ENCODE measurements at regions not wholly inside any gene's neighbourhood (a gene's known extent, or its start where the extent isn't known, plus 50 kb on each side); places are given as distances from the start of the nearest gene placed in this dataset.

DNA sequence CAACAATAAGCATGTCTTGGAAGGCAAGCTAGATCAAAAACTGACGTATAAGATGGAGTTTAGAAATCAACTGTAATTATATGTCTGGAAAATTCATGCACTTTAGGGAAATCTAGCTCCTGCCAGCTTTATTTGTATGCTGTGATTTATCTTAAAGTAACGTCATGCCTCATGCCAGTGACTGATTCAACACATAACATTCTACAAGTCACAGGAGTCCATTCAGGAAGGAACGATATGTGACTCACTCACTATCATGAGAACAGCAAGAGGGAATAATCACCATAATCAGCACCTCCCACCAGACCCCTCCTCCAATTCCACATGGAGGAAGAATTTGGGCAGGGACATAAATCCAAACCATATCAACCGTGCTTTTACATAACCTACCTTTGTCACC, 682.4 kb upstream of the ADAMTS5 start:
- DNase-seq: no peak

GRCh38 chr21:27648560-27648959, 681.7 kb upstream of the ADAMTS5 start:
- no peak for DNase-seq

DNA sequence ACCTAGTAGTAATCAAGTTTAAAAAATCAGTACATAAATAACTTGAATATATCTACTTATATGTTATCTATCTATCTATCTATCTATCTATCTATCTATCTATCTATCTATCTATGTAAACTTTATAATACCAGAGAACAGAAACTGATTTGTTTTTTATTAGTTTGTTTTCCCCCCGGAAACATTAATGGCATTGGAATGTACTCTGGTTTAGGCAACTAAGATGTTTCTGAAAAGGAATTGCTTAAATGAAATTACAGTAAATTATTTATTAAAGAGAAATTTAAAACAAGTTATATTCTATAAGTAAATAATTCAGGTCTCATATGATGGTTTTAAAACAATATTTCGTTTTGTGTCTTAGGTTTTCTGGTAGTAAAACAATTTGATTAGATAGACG, 681.0 kb upstream of the ADAMTS5 start:
- no peak for DNase-seq

DNA sequence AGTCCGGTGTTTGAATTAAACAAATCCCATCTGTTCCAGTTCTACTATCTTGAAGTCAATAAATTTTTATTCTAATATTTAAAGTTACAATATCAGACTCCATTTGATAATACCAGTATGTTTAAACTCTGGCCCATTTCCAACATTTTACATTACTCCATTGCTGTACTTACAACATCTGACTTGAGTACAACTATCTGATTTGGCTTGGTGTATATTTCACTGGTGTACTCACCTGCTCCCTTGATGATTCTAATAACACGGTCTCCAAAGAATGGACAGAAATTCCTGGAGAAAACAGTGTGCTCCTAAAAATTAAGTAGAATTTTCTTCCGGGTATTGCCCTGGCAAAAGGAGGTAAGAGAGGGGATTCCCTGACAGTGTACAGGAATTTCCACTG, 680.5 kb upstream of the ADAMTS5 start:
- DNase-seq: no peak

GRCh38 chr21:27646691-27647090, 679.8 kb upstream of the ADAMTS5 start:
- DNase-seq: no peak

DNA sequence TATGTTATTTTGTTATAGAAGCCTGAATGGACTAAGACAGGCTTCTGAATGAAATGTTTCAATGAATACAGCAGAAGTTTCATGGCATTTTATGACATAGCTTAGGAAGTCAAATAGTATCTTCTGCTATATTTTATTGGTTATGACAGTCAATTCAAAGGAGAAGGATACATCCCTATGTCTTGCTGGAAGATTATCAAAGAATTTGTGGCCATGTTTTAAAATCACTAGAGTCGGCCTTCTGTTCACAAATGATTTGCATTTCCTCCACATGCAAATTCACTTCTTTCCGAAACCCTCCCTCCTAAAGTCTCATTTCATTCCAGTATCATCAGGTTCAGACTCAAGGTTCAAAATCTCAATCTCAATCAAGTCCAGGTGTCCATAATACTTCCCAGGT, 679.2 kb upstream of the ADAMTS5 start:
- DNase-seq: no peak

DNA sequence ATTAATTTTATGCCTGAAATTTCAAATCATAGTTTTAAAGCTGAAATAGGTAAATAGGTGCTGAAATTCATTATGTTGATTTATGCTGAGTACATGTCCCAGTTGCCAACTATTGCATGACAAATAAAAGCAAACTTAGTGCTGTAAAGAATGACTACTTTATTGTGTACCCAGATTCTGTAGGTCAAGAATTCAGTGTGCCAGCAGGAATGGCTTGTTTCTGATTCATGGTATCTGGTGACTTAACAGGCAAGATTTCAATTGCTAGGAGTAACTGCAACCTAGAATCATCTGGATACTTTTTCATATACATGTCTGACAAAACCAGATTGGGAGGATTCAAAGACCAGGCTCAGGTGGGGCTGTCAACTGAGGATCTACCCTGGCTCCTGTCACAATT, 678.4 kb upstream of the ADAMTS5 start:
- DNase-seq: no peak

DNA sequence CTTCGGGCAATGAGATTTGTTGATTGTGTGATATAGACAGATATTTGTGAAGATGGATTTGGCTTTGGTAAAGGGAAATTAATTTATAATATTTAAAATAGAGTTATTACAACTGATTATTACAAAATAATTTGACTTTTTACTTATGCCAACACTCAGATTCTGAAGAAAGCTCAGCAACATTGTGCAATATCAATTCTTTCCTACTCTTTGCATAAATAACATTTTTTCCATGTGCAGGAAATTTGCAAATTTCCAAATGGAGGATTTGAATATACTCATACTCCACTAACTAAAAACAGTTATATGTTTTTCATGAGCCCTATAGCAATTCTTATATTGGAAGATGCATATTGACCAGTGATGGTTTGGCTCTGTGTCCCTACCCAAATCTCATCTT, 676.4 kb upstream of the ADAMTS5 start:
- no peak for DNase-seq

- no peak for DNase-seq
Observed at GRCh38 chr21:27639286-27639685, 672.4 kb upstream of the ADAMTS5 start.

- DNase-seq: no peak
Observed at GRCh38 chr21:27636656-27637055, 669.8 kb upstream of the ADAMTS5 start.

GRCh38 chr21:27633631-27634030, 666.7 kb upstream of the ADAMTS5 start:
- no peak for DNase-seq

DNA sequence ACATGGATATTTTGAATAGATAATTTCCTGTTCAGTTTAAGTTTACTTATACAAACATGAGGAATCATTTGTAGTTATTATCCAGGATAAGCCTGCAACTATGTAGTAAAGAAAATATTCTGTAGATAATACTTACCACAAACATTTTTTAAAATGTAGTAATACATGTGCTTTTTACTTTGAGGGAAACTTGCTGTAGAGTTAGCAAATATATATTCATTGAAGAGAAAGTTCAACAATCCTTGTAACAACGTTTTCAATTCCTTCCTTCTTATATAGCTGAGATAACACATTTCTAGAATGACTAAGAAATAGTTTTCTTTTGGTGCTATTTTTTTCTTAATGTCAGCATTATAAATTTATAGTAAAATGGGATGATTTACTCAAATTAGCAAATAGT, 664.6 kb upstream of the ADAMTS5 start:
- no peak for DNase-seq

DNA sequence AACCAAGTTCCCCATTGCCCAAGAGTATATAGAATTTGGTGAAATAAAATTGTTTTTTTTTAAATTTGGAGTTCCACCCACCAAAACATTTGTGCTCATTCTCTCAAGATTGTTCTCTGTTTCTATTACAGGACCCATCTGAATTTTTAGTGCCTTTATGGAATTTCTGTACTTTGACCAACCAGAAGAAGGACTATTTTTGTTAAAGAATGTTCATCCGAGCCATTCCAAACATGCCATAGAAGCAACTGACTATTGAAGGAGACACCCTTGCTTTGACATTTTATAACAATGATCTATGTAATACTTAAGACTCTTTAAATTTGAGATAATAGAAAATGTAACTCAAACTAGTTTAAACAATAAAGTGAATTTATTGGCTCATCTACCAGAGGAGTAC, 655.7 kb upstream of the ADAMTS5 start:
- DNase-seq: no peak

- no peak for DNase-seq
Observed at GRCh38 chr21:27614231-27614630, 647.3 kb upstream of the ADAMTS5 start.

- DNase-seq: no peak
Observed at GRCh38 chr21:27606422-27606821, 639.5 kb upstream of the ADAMTS5 start.

DNA sequence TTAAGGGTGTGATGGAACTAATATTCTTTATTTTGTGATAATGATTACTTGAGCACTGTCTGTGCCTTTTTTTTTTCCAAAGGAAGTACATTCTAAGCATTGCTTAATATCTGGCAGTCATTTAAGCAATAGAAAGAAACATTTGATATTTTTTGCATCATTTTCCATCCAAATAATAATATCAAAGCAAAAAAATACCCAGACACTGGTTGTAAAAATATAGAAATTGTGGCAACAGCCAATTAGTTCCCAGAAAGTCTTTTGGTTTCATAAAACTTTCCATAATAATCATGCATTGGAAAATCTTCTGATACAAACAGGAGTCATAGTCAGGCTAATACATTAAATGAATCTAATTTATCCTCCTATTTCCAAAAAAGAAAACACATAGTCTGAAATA, 629.3 kb upstream of the ADAMTS5 start:
- DNase-seq: no peak

- no peak for DNase-seq
Observed at GRCh38 chr21:27595716-27596115, 628.8 kb upstream of the ADAMTS5 start.

DNA sequence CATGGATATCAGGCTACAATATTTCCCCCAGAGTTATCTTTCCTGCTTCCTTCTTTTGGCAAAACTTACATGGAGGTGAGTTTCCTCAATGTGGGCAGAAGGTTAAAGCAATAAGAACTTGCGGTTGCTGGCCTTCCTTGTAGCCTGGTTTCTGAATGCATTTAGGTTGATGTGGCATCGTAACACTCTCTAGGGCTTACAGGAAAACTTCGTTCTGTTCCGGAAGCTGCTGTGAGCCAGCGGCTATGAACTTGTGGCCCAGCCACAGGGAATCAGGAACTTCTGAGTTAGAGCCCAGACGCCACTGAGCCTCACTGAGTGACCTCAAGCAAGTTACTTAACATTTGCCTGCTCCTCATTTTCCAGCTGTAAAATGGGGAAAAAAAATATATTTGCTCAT, 623.4 kb upstream of the ADAMTS5 start:
- DNase-seq: peak; percentile 45

GRCh38 chr21:27589781-27590180, 622.9 kb upstream of the ADAMTS5 start:
- no peak for DNase-seq

GRCh38 chr21:27586986-27587385, 620.1 kb upstream of the ADAMTS5 start:
- DNase-seq: no peak

DNA sequence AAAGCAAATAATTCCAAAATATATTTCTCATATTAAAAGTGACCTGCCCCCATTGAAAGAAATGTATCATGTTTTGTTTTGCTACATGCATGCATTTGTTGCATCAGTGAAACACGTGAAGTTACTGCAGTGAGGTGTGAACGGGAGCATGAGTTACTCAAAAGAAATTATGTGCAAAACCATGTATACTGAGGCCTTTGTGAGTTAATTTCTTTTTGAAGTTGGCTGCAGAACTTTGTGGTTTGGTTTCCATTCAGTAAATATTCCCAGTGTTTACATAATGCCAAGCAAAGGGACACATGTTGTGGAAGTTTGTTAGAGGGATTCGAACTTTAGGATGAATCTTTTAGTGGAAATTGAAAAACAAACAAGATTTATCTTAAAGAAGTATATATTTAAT, 619.4 kb upstream of the ADAMTS5 start:
- no peak for DNase-seq

GRCh38 chr21:27584256-27584655, 617.4 kb upstream of the ADAMTS5 start:
- no peak for DNase-seq

DNA sequence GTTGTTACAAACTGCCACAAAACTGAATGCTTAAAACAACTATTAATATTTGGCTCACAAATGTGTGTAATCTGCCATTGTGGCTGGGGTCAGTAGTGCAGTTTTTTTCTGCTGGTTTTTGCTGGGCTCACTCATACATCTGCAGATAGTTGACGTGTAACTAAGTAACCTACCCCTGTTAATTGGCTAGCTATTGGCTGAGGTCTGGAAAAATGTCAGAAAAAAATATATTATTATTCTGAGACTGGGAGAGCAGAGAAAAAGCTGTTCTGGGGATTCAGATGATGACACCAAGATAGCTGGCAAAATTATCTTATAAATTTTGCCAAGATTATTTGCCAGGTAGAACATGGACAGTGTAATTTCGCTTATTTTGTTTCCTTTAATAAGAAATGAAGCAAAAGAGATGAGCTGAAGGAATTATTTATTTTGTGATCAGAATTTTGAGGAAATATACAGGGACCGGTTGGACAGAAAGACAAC, 616.1 kb upstream of the ADAMTS5 start:
- no peak for DNase-seq

DNA sequence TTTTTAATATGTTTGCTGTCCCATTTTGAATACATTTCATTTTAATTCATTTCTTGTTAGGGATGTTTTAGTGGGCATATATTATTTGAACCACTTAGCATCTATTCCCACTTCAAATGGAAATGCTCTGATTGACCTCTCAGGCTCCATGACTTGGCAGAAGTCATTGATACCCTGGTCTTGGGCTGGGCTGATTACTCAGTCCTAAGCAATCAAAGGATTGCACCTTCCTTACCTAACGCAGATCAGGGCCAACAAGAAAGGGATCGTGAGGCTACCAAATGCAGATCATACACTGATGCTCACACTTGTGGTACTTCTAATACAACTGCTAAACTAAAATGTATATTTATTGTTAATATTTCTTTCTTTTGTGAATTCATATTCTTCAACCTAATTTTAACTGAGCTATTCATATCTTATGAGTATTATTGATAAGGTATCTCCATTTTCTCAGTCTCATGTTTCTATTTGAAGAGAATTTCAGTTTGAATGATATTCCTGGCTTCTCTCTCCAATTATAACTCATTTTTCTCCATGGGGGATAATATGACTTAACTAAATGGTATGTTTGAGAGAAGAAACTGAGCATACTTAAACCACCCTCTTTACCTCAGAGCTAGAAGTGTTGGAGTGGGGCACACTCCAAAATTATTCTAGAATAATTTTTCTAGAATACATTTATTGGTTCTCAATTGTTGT, 615.5 kb upstream of the ADAMTS5 start:
- DNase-seq: no peak

- DNase-seq: no peak
Observed at GRCh38 chr21:27581168-27581567, 614.3 kb upstream of the ADAMTS5 start.
